ENCODE measurements at regions not wholly inside any gene's neighbourhood (a gene's known extent, or its start where the extent isn't known, plus 50 kb on each side); places are given as distances from the start of the nearest gene placed in this dataset.

- no peak overlapping the region for H3K27ac ChIP-seq
- TF ChIP-seq, protein P1, sequence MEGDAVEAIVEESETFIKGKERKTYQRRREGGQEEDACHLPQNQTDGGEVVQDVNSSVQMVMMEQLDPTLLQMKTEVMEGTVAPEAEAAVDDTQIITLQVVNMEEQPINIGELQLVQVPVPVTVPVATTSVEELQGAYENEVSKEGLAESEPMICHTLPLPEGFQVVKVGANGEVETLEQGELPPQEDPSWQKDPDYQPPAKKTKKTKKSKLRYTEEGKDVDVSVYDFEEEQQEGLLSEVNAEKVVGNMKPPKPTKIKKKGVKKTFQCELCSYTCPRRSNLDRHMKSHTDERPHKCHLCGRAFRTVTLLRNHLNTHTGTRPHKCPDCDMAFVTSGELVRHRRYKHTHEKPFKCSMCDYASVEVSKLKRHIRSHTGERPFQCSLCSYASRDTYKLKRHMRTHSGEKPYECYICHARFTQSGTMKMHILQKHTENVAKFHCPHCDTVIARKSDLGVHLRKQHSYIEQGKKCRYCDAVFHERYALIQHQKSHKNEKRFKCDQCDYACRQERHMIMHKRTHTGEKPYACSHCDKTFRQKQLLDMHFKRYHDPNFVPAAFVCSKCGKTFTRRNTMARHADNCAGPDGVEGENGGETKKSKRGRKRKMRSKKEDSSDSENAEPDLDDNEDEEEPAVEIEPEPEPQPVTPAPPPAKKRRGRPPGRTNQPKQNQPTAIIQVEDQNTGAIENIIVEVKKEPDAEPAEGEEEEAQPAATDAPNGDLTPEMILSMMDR (conservative IDR thresholded peaks at IDR 0.05): no peak
Observed at GRCh38 chrX:20803971-20804370, 537.3 kb upstream of the RPS6KA3 start.

DNA sequence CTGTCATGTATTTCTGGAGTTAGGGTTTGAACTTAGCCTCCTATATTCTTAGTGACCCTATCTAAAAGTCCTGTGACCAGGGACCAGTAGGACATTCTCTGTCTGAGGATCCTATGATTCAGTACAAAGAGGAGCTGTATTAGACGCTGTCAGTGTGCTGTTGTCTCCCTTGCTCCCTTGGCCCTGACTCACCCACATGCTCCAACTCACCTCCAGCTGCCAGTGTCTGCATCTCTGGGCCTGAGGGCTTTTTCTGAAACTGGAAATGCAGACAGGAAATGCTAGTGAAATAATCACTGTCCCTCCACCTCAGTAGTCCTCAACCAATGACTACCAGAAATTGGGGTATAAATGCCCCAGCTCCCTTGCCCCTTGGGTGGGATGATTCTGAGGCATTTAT, 535.3 kb upstream of the RPS6KA3 start:
- TF ChIP-seq, protein P1 (conservative IDR thresholded peaks at IDR 0.05): no peak
- H3K27ac ChIP-seq: no peak overlapping the region

DNA sequence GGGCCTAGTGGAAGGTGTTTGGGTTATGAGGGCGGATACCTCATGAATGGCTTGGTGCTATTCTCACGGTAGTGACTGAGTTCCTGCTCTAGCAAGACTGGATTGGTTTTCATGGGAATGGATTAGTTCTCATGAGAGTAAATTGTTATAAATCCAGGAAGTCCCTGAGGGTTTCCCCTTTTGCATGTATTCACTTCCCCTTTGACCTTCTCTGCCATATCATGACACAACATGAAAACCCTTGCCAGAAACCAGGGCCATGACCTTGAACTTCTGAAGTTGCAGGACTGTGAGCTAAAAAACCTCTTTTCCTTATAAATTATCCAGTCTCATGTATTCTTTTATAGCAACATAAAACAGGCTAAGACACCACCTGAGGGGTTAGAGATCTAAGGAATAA, 529.7 kb upstream of the RPS6KA3 start:
- no peak overlapping the region for H3K27ac ChIP-seq
- TF ChIP-seq, protein P1 (conservative IDR thresholded peaks at IDR 0.05): no peak

DNA sequence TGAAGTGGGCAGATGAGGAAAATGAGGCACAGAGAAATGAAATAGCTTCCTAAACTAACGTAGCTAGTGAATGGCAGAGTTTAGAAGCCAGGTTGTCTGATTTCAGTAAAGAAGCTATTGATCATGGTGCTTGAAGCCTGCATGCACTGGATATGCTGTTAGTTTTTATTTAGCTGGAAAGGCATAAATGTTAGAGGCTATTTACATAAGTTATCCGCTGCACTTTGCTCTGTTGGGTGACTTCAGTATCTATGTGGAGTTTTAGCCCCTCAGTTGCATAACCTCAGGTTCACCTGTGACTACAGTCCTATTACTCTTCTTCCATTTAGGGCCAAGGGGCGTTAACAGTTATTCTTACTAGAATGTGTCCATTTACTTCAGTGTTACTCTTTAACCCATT, 522.4 kb upstream of the RPS6KA3 start:
- TF ChIP-seq, protein P1 (conservative IDR thresholded peaks at IDR 0.05): no peak
- H3K27ac ChIP-seq: no peak overlapping the region

DNA sequence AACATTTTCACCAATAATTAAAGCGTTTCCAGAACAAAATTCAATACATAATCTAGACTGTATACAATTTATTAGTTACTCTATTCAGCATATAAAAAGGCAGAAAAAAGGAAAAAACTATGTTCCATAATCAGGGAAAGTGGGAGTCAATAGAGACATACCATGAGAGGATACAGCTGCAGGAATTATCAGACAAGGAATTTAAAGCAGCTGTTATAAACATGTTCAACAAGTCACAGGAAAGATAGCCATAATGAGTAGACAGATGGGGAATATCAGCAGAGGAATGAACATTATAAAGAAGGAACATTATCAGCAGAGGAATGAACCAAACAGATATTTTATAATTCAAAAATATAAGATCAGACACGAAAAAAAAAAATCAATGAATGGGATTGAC, 500.6 kb upstream of the RPS6KA3 start:
- TF ChIP-seq, protein P1 (conservative IDR thresholded peaks at IDR 0.05): no peak
- no peak overlapping the region for H3K27ac ChIP-seq

GRCh38 chrX:20756585-20756984, 489.9 kb upstream of the RPS6KA3 start:
- no peak overlapping the region for H3K27ac ChIP-seq
- TF ChIP-seq, protein P1 (conservative IDR thresholded peaks at IDR 0.05): no peak

GRCh38 chrX:20753076-20753475, 486.4 kb upstream of the RPS6KA3 start:
- no peak overlapping the region for H3K27ac ChIP-seq
- TF ChIP-seq, protein P1 (conservative IDR thresholded peaks at IDR 0.05): no peak

- no peak overlapping the region for H3K27ac ChIP-seq
- TF ChIP-seq, protein P1 (conservative IDR thresholded peaks at IDR 0.05): no peak
Observed at GRCh38 chrX:20746690-20747089, 480.0 kb upstream of the RPS6KA3 start.

Data from VCaP (cell line).